ENCODE measurements at regions not wholly inside any gene's neighbourhood (a gene's known extent, or its start where the extent isn't known, plus 50 kb on each side); places are given as distances from the start of the nearest gene placed in this dataset.

DNA sequence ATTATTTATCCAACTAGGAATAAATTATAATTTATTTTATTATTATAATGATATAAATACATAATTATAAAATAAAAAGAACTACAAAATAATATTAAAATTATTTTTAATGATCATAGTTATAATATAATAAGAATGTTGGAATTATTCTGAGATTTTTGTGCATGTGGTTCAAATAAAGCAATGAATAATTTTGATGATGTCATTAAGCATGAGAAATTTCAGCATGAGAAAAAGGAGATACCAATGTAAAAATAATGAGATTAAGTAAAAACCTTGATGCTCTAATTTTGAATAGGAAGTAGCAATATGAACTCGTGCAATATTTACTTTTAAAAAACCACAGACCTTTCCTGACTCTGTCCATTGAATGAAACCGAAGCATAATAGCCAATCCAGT lies 181.8 kb upstream of the MTNR1B start:
- TF ChIP-seq L3MBTL2 (conservative IDR thresholded peaks at IDR 0.05) = no peak
- TF ChIP-seq FOXM1 (IDR thresholded peaks at IDR 0.05; ENCODE audit: borderline replicate concordance) = no peak

Measured in HEK293T (cell line).